ENCODE measurements at regions not wholly inside any gene's neighbourhood (a gene's known extent, or its start where the extent isn't known, plus 50 kb on each side); places are given as distances from the start of the nearest gene placed in this dataset.

DNA sequence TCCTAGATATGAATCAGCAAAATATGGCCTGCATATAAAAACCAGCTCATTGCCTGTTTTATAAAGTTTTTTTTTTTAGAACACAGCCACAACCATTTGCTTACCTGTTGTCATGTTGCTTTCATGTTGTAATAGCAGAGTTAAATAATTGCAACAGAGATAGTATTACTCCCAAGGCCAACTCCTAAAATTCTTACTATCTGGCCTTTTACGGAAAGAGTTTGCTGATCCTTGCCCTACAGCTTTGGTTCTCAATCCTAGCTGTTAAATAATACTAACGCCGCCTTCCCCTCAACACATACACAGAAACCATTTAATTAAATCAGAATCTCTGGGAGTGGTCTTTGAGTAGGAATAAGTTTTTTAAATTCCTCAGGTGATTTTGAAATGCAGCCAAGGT is 231.3 kb upstream of the TET2 start (continued):
- TF ChIP-seq SP2 (IDR thresholded peaks at IDR 0.05; ENCODE audit: low read length) (no peak), CTBP2 (IDR thresholded peaks at IDR 0.05; ENCODE audit: borderline replicate concordance, insufficient read depth, insufficient read length, low read length) (no peak), TAF1 (IDR thresholded peaks at IDR 0.05; ENCODE audit: low read depth, low read length) (no peak), RXRA (IDR thresholded peaks at IDR 0.05; ENCODE audit: insufficient read depth, low read depth, low read length) (no peak)

All from H1 (cell line).